Suprapubic skin (tissue), 3 donors: ENCODE measurements at regions not wholly inside any gene's neighbourhood (a gene's known extent, or its start where the extent isn't known, plus 50 kb on each side); places are given as distances from the start of the nearest gene placed in this dataset.

ENCODE experiments used
- EP300 ChIP-seq: sonication (generic); formaldehyde crosslinking; IDR thresholded peaks from one replicate; pipeline ENCODE4 v1.6.1; 2017; ENCODE audit warnings: antibody characterized with exemption
- TF ChIP-seq, protein P1 (sequence below), 2 donors: fragments of 200-600 bp in 1 of 2; fragments of 450-650 bp in 1 of 2; sonication (generic) in 1 of 2; IDR thresholded peaks; one replicate each; pipeline ENCODE4 v1.5.1; 2016 to 2019; ENCODE audit warnings: antibody characterized with exemption in 2 of 2, mild to moderate bottlenecking in 1 of 2, moderate library complexity in 1 of 2

DNA sequence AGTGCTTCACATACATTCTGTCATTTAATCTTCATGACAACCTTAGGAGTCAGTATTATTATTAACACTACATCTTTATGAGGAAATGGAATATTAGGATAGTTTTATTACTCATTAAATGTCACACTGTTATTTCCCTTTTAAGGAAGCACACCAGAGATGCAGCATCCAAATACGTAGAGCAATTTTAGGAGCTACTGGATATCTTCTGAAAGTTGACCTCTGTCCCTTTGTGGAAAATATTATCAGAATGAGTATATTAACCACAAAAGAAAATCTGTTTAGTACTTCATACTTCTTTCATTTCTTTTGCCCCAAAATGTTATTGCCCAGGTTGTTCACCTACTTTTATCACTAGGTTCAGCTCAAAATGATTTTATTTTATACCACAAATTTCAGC, 72.9 kb upstream of the APCDD1 start:
- no peak for TF ChIP-seq EP300
- TF ChIP-seq, protein P1, sequence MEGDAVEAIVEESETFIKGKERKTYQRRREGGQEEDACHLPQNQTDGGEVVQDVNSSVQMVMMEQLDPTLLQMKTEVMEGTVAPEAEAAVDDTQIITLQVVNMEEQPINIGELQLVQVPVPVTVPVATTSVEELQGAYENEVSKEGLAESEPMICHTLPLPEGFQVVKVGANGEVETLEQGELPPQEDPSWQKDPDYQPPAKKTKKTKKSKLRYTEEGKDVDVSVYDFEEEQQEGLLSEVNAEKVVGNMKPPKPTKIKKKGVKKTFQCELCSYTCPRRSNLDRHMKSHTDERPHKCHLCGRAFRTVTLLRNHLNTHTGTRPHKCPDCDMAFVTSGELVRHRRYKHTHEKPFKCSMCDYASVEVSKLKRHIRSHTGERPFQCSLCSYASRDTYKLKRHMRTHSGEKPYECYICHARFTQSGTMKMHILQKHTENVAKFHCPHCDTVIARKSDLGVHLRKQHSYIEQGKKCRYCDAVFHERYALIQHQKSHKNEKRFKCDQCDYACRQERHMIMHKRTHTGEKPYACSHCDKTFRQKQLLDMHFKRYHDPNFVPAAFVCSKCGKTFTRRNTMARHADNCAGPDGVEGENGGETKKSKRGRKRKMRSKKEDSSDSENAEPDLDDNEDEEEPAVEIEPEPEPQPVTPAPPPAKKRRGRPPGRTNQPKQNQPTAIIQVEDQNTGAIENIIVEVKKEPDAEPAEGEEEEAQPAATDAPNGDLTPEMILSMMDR (IDR thresholded peaks at IDR 0.05) = no peak
